ENCODE measurements at regions not wholly inside any gene's neighbourhood (a gene's known extent, or its start where the extent isn't known, plus 50 kb on each side); places are given as distances from the start of the nearest gene placed in this dataset.

- TF ChIP-seq EZH2phosphoT487 (IDR thresholded peaks at IDR 0.05; ENCODE audit: borderline replicate concordance) (no peak), SIN3A (IDR thresholded peaks at IDR 0.05; ENCODE audit: low read depth) (no peak), YY1 (IDR thresholded peaks at IDR 0.05; ENCODE audit: extremely low read depth, insufficient replicate concordance, low read depth, low read length) (no peak), EZH2 (IDR thresholded peaks at IDR 0.05) (no peak), RAD21 (IDR thresholded peaks at IDR 0.05; ENCODE audit: low read depth) (no peak), MAX (IDR thresholded peaks at IDR 0.05) (no peak), CTCF (IDR thresholded peaks at IDR 0.05 in 2 of 3, conservative IDR thresholded peaks at IDR 0.05 in 1 of 3; ENCODE audit: borderline replicate concordance in 1 of 3, insufficient read depth in 1 of 3, low read depth in 2 of 3, low read length in 2 of 3) (no peak), POLR2AphosphoS5 (IDR thresholded peaks at IDR 0.05; ENCODE audit: low read depth, low read length) (no peak), SRF (IDR thresholded peaks at IDR 0.05; ENCODE audit: low read depth) (no peak), POLR2A (IDR thresholded peaks at IDR 0.05; ENCODE audit: borderline replicate concordance, extremely low read depth, insufficient read depth, insufficient read length) (no peak), ELF1 (IDR thresholded peaks at IDR 0.05; ENCODE audit: borderline replicate concordance, low read depth) (no peak), ZBTB33 (IDR thresholded peaks at IDR 0.05; ENCODE audit: extremely low read depth, insufficient replicate concordance, low read length) (no peak), REST (IDR thresholded peaks at IDR 0.05; ENCODE audit: low read depth) (no peak)
Observed at GRCh38 chrX:102043380-102043779, 82.1 kb upstream of the TCEAL2 start.
